ENCODE measurements at regions not wholly inside any gene's neighbourhood (a gene's known extent, or its start where the extent isn't known, plus 50 kb on each side); places are given as distances from the start of the nearest gene placed in this dataset.

DNA sequence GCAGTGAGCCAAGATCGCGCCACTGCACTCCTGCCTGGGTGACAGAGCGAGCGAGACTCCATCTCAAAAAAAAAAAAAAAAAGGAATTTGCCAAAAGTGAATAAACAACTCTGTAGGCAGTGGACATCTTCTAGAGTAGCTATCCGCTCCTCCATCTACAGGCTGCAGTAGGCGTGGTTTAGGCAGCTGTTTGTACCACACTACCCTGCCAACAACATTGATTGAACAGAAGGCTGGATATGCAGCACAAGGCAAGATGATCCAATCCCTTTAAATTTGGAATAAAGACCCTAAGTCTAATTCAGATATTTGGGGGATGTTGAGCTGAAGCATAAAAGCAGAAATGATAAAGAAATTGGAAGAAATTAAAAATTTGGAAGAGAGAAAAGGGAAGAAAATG, 141.6 kb downstream of the TES start:
- no peak overlapping the region for H2BK20ac ChIP-seq (ENCODE audit: low read depth, low read length, poor library complexity, severe bottlenecking)
- DNase-seq, result no peak
- peaks cover 0 to 2% (median 0%) of the 10 kb centered on the region in 3 experiments; a peak in 2 of 7 replicates for H3K36me3 Mint-ChIP-seq (ENCODE audit: insufficient read depth in 1 of 3, low read depth in 3 of 3)
- peaks cover 0 to 2% of the 10 kb centered on the region in 2 experiments; a peak in 1 of 5 replicates for H3K9me3 Mint-ChIP-seq
- H3K4me3 Mint-ChIP-seq, result no peak overlapping the region
- H4K91ac ChIP-seq (ENCODE audit: insufficient read length, low read depth, low read length), result no peak overlapping the region
- no peaks in the 10 kb centered on the region for H3K79me2 ChIP-seq (ENCODE audit: insufficient read depth, low read length)
- no peak overlapping the region for H3K4ac ChIP-seq (ENCODE audit: low read depth, low read length)
- H2BK12ac ChIP-seq (ENCODE audit: insufficient read length, low read depth, low read length), result no peak overlapping the region
- H3K79me1 ChIP-seq (ENCODE audit: insufficient read depth, low read depth, low read length, poor library complexity, severe bottlenecking), result no peaks in the 10 kb centered on the region
- H2BK15ac ChIP-seq (ENCODE audit: low read depth, low read length), result no peak overlapping the region
- no peak overlapping the region for H3K56ac ChIP-seq (ENCODE audit: insufficient read length, low read depth, low read length)
- no peaks in the 10 kb centered on the region for H3K4me1 ChIP-seq (ENCODE audit: insufficient read depth, low read length)
- no peak overlapping the region for H3K23ac ChIP-seq (ENCODE audit: insufficient read length, low read depth, low read length)
- H2AFZ ChIP-seq (ENCODE audit: low read length), result no peak overlapping the region
- H3K4me2 ChIP-seq (ENCODE audit: insufficient read depth, insufficient read length, low read length), result no peak overlapping the region
- no peak overlapping the region for H3T11ph ChIP-seq (ENCODE audit: low read length)
- no peak overlapping the region for H3K27ac Mint-ChIP-seq
- H3K4me1 Mint-ChIP-seq, result peaks cover 10 to 12% of the 10 kb centered on the region in 2 experiments
- no peaks in the 10 kb centered on the region for H3K27me3 Mint-ChIP-seq (ENCODE audit: low read depth)
- H2AK5ac ChIP-seq (ENCODE audit: insufficient read length, low read length), result no peak overlapping the region
- no peaks in the 10 kb centered on the region for H3K23me2 ChIP-seq (ENCODE audit: insufficient read length, low read depth, low read length, poor library complexity, severe bottlenecking)
- no peak overlapping the region for H4K5ac ChIP-seq (ENCODE audit: insufficient read length, low read depth, low read length)
- H3K9ac ChIP-seq (ENCODE audit: extremely low read depth, insufficient read length, low read length), result no peak overlapping the region
- H3K9me3 ChIP-seq (ENCODE audit: control insufficient read depth, low read depth, low read length), result no peaks in the 10 kb centered on the region
- H3K18ac ChIP-seq (ENCODE audit: insufficient read length, low read depth, low read length), result no peak overlapping the region
- H3K14ac ChIP-seq (ENCODE audit: insufficient read depth, low read length), result no peak overlapping the region
- H2BK5ac ChIP-seq (ENCODE audit: insufficient read length, low read length), result no peak overlapping the region
- no peak overlapping the region for H3K27ac ChIP-seq (ENCODE audit: insufficient read length, low read depth, low read length)
- TF ChIP-seq, protein P1, sequence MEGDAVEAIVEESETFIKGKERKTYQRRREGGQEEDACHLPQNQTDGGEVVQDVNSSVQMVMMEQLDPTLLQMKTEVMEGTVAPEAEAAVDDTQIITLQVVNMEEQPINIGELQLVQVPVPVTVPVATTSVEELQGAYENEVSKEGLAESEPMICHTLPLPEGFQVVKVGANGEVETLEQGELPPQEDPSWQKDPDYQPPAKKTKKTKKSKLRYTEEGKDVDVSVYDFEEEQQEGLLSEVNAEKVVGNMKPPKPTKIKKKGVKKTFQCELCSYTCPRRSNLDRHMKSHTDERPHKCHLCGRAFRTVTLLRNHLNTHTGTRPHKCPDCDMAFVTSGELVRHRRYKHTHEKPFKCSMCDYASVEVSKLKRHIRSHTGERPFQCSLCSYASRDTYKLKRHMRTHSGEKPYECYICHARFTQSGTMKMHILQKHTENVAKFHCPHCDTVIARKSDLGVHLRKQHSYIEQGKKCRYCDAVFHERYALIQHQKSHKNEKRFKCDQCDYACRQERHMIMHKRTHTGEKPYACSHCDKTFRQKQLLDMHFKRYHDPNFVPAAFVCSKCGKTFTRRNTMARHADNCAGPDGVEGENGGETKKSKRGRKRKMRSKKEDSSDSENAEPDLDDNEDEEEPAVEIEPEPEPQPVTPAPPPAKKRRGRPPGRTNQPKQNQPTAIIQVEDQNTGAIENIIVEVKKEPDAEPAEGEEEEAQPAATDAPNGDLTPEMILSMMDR (conservative IDR thresholded peaks at IDR 0.05), result no peak
- H3K27me3 ChIP-seq (ENCODE audit: insufficient read depth, low read length), result no peaks in the 10 kb centered on the region
- no peak overlapping the region for H4K8ac ChIP-seq (replicated peaks; ENCODE audit: insufficient read length, low read depth, low read length)
- no peak overlapping the region for H2BK120ac ChIP-seq (ENCODE audit: low read depth, low read length, poor library complexity, severe bottlenecking)
- no peaks in the 10 kb centered on the region for H4K20me1 ChIP-seq (ENCODE audit: control insufficient read depth, insufficient read depth, insufficient read length)
- no CpG with 5 or more reads among the region's 6 CpGs for WGBS (ENCODE audit: extremely low coverage, insufficient read length, low lambda C conversion rate)

Data from H9 (cell line).